Transverse colon (tissue), 4 donors: ENCODE measurements at regions not wholly inside any gene's neighbourhood (a gene's known extent, or its start where the extent isn't known, plus 50 kb on each side); places are given as distances from the start of the nearest gene placed in this dataset.

Experiments
- DNase-seq: peaks from one replicate; pipeline ENCODE4 v3.0.0-alpha.2; 2019
- H3K27ac ChIP-seq, 4 donors: fragments of 200-600 bp; sonication (generic); 2 replicates each; pipeline ENCODE4 v1.5.1; 2016 to 2018; ENCODE audit warnings: inconsistent platforms in 4 of 4
- H3K27me3 ChIP-seq: fragments of 200-600 bp; sonication (generic); 2 replicates; pipeline ENCODE4 v1.5.1; 2017; ENCODE audit warnings: inconsistent platforms
- H3K36me3 ChIP-seq, 4 donors: fragments of 200-600 bp; sonication (generic); 2 replicates each; pipeline ENCODE4 v1.5.1; 2017 to 2019; ENCODE audit warnings: inconsistent platforms in 4 of 4
- H3K4me1 ChIP-seq, 4 donors: fragments of 200-600 bp; sonication (generic); 2 replicates each; pipeline ENCODE4 v1.5.1; 2017 to 2020; ENCODE audit warnings: inconsistent platforms in 4 of 4
- H3K4me3 ChIP-seq, 4 donors: fragments of 200-600 bp; sonication (generic); 1 replicate in 1 of 4; 2 replicates in 3 of 4; pipeline versions ENCODE4 v1.5.1 to v1.6.1; 2017 to 2019; ENCODE audit warnings: inconsistent platforms in 4 of 4
- H3K9me3 ChIP-seq, 2 donors: fragments of 200-600 bp; sonication (generic); 2 replicates each; pipeline ENCODE4 v1.5.1; 2017 to 2019; ENCODE audit warnings: inconsistent platforms in 2 of 2
- EP300 ChIP-seq: sonication (generic); formaldehyde crosslinking; IDR thresholded peaks from one replicate; pipeline ENCODE4 v1.6.1; 2017; ENCODE audit warnings: antibody characterized with exemption, low read depth
- POLR2A ChIP-seq: fragments of 450-650 bp; IDR thresholded peaks from one replicate; pipeline ENCODE4 v1.6.1; 2016; ENCODE audit warnings: antibody characterized with exemption, mild to moderate bottlenecking, moderate library complexity
- POLR2AphosphoS5 ChIP-seq, 3 donors: sonication (generic); formaldehyde crosslinking; IDR thresholded peaks; one replicate each; pipeline ENCODE4 v1.6.1; 2016; ENCODE audit warnings: antibody characterized with exemption in 3 of 3
- WGBS, 2 donors: methylation state at CpG; one replicate each; pipeline ENCODE4 v1.1.5; 2018; ENCODE audit warnings: low coverage in 1 of 2; 5-methylcytosine and 5-hydroxymethylcytosine counted together
- in situ Hi-C, 4 donors: fragments of 200-750 bp; cut with MboI; loops; one replicate each; pipeline versions ENCODE4 v1.15.0 to v1.15.1; 2017; ENCODE audit warnings: low sequenced_read_pairs in 3 of 4, low pct_ligation_motif_present in 1 of 4, low pct_unique_long_range_greater_than_20kb in 1 of 4
- intact Hi-C: fragments of 100-400 bp; cut with DNase I; formaldehyde crosslinking; loops from one replicate; pipeline ENCODE4 v1.15.1; 2023; ENCODE audit warnings: low total_unique reads
- TF ChIP-seq, protein P1 (sequence below), 5 experiments: fragments of 200-600 bp in 3 of 5; fragments of 450-650 bp in 2 of 5; sonication (generic) in 3 of 5; IDR thresholded peaks; 1 replicate in 2 of 5; 2 replicates in 3 of 5; pipeline ENCODE4 v1.5.1; 2016 to 2017; ENCODE audit warnings: antibody characterized with exemption in 5 of 5, inconsistent platforms in 3 of 5, mild to moderate bottlenecking in 2 of 5, moderate library complexity in 1 of 5

DNA sequence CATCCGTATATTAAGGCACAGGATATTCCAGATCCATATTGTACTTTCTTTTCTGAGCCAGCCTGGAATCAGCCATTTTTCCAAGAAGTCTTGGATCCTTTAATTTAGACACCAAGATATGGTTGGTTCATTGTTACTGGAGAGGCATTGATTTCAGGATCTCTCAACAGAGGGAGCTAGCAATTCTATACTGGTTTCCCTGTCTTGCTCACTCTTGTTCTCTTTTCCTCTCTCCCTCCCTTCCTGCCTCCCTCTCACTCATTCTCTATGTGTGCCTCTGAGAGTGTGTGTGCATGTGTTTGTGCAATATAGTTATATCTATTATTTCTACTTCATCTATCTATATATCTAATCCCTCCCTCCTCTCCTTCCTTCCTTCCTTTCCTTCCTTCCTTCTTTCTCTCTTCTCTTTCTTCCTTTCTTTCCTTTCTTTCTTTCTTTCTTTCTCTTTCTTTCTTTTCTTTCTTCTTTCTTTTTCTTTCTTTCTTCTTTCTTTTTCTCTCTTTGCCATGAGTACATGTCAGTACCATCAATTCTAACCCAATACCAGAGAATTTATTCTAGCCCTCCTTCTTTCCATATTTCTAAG lies 299.1 kb downstream of the EPHA7 start:
- WGBS, 2 donors = 87% methylated on average over 1 of the region's 1 CpG; no CpG with 5 or more reads in 1 of the 2 donors
- Histone ChIP-seq H3K36me3 (no peaks in the 10 kb centered on the region), H3K27ac (no peak overlapping the region), H3K4me3 (no peak overlapping the region), H3K27me3 (no peaks in the 10 kb centered on the region), H3K4me1 (no peaks in the 10 kb centered on the region), H3K9me3 (no peaks in the 10 kb centered on the region)
- no peak for TF ChIP-seq POLR2A
- TF ChIP-seq, protein P1, sequence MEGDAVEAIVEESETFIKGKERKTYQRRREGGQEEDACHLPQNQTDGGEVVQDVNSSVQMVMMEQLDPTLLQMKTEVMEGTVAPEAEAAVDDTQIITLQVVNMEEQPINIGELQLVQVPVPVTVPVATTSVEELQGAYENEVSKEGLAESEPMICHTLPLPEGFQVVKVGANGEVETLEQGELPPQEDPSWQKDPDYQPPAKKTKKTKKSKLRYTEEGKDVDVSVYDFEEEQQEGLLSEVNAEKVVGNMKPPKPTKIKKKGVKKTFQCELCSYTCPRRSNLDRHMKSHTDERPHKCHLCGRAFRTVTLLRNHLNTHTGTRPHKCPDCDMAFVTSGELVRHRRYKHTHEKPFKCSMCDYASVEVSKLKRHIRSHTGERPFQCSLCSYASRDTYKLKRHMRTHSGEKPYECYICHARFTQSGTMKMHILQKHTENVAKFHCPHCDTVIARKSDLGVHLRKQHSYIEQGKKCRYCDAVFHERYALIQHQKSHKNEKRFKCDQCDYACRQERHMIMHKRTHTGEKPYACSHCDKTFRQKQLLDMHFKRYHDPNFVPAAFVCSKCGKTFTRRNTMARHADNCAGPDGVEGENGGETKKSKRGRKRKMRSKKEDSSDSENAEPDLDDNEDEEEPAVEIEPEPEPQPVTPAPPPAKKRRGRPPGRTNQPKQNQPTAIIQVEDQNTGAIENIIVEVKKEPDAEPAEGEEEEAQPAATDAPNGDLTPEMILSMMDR (IDR thresholded peaks at IDR 0.05) = no peak
- TF ChIP-seq EP300 = no peak
- TF ChIP-seq POLR2AphosphoS5 (IDR thresholded peaks at IDR 0.05) = no peak
- intact Hi-C loops (no loop called here), in situ Hi-C loops (no loop called here)
- no peak for DNase-seq

GRCh38 chr6:93105907-93106306 lies 313.5 kb downstream of the EPHA7 start:
- Histone ChIP-seq H3K27me3 (no peaks in the 10 kb centered on the region), H3K9me3 (no peaks in the 10 kb centered on the region), H3K4me3 (no peak overlapping the region), H3K36me3 (no peaks in the 10 kb centered on the region), H3K4me1 (no peaks in the 10 kb centered on the region), H3K27ac (no peak overlapping the region)
- intact Hi-C loops (no loop called here), in situ Hi-C loops (no loop called here)
- 62 to 63% methylated on average over 2 of the region's 2 CpGs for WGBS, 2 donors
- TF ChIP-seq, protein P1 (IDR thresholded peaks at IDR 0.05) = no peak
- TF ChIP-seq POLR2A = no peak
- TF ChIP-seq EP300 = no peak
- TF ChIP-seq POLR2AphosphoS5 (IDR thresholded peaks at IDR 0.05) = no peak
- DNase-seq = no peak

DNA sequence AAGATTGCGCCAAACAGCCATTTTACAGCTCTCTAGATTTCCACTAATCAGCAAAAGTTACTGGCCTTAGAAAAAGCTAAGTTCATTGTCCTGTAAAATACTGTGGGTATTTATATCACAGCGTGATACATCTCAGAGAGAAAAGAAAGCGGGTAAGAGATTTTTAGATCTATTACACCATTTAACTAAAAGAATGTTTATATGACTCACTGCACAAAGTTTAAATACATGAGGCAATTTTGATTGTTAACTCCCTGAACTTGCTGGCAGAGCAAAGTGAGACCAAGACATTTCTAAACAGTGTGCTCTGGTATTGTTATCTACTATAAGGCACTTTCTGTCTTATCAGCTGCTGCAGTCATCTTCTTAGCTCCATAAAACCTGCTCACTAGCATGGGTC lies 314.3 kb downstream of the EPHA7 start:
- intact Hi-C loops = no loop called here

DNA sequence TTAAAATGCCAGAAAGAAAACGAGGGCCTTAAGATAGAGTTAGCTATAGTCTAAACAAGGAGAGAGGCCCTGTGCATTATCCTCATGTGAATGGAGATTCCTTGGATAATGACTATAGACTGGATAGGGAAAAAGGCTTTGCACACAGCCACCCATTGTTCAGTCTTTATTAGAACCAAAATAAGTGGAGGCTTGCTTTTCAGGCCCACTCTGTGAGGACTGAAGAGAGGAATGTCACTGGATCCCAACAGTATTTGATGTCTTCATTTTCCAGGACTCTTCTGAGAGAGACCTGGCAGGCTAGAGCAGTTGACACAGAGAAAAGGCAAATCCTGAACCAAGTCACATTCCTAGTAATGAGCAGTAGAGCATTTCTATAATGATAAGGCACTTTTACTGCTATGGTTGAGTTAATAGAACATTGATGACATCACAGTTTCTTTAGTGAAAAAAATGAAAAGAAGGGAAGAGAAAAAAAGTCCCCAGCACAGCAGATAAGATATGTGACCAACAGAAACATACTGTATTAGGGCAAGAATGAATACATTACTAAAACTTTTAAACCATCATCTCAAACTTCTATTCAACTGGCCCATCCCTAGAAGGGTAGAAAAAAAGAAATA lies 315.1 kb downstream of the EPHA7 start:
- no peak overlapping the region for H3K4me3 ChIP-seq
- TF ChIP-seq, protein P1 (IDR thresholded peaks at IDR 0.05) = no peak
- no peak for TF ChIP-seq POLR2AphosphoS5 (IDR thresholded peaks at IDR 0.05)
- no peak for TF ChIP-seq POLR2A
- TF ChIP-seq EP300 = no peak
- DNase-seq = no peak
- in situ Hi-C loops (no loop called here), intact Hi-C loops (no loop called here)
- 26 to 50% methylated on average over 1 of the region's 1 CpG for WGBS, 2 donors
- H3K27ac ChIP-seq = no peak overlapping the region
- H3K27me3 ChIP-seq = no peaks in the 10 kb centered on the region
- H3K9me3 ChIP-seq = no peaks in the 10 kb centered on the region
- H3K36me3 ChIP-seq = no peaks in the 10 kb centered on the region
- H3K4me1 ChIP-seq = no peaks in the 10 kb centered on the region

More for the DNA sequence above, 314.3 kb downstream of the EPHA7 start:
- Histone ChIP-seq H3K27me3 (no peaks in the 10 kb centered on the region), H3K4me3 (no peak overlapping the region), H3K36me3 (no peaks in the 10 kb centered on the region), H3K9me3 (no peaks in the 10 kb centered on the region), H3K27ac (no peak overlapping the region), H3K4me1 (no peaks in the 10 kb centered on the region)
- no peak for DNase-seq
- TF ChIP-seq EP300 = no peak
- TF ChIP-seq, protein P1 (IDR thresholded peaks at IDR 0.05) = no peak
- TF ChIP-seq POLR2AphosphoS5 (IDR thresholded peaks at IDR 0.05) = no peak
- no peak for TF ChIP-seq POLR2A
- in situ Hi-C loops = no loop called here
- 5 to 30% methylated on average over 2 to 3 of the region's 3 CpGs for WGBS, 2 donors
